HepG2 (cell line): ENCODE measurements at regions not wholly inside any gene's neighbourhood (a gene's known extent, or its start where the extent isn't known, plus 50 kb on each side); places are given as distances from the start of the nearest gene placed in this dataset.

ENCODE experiments used
- ATAC-seq: fragments of 200-7000 bp; cut with Tn5 transposase; 3 replicates; pipeline ENCODE4 v1.9.1; 2020; ENCODE audit warnings: mild to moderate bottlenecking, moderate library complexity
- BruUV-seq: library from RNA; stranded (reverse); fragments of 400-500 nt; replicated peaks from 2 replicates; lab custom pipeline; 2021; lab: Mats Ljungman, UMichigan
- CTCF ChIA-PET: fragments of 300-600 bp; formaldehyde crosslinking; extraction: SDS; loops from one replicate; lab custom pipeline; 2021; ENCODE audit warnings: low total read pairs, inconsistent platforms, low intra/inter-chr PET ratio; lab: Yijun Ruan, JAX
- POLR2A ChIA-PET: fragments of 350-600 bp; sonication (Branson Sonifier 250); formaldehyde crosslinking; loops from one replicate; lab custom pipeline; 2020; ENCODE audit warnings: antibody characterized with exemption, inconsistent platforms; lab: Yijun Ruan, JAX
- DNase-seq: peaks from one replicate; pipeline ENCODE4 v3.0.0-alpha.2; 2015; ENCODE audit warnings: low spot score
- FAIRE-seq: peaks from 3 replicates; lab custom pipeline; 2011; peaks lifted over from hg19 to GRCh38; lab: Jason Lieb, UNC
- H2AFZ ChIP-seq: one replicate; pipeline ENCODE4 v1.6.1; 2011; ENCODE audit warnings: low read length, inconsistent platforms
- H3K27ac ChIP-seq: fragments of 300-600 bp; 3 replicates; pipeline ENCODE4 v1.8.0; 2011; ENCODE audit warnings: mixed run types, mild to moderate bottlenecking, mixed read lengths, low read length, inconsistent platforms; ENCODE audit not compliant: insufficient read depth; ENCODE audit errors: extremely low read length
- H3K27me3 ChIP-seq, 2 experiments: fragments of 200-600 bp in 1 of 2; 2 replicates in 1 of 2; 3 replicates in 1 of 2; pipeline versions ENCODE4 v1.6.0 to v1.8.0; 2011; ENCODE audit warnings: low read length in 2 of 2, mild to moderate bottlenecking in 2 of 2, moderate library complexity in 2 of 2, inconsistent platforms in 1 of 2; ENCODE audit not compliant: insufficient read depth in 2 of 2, control insufficient read depth in 1 of 2
- H3K36me3 ChIP-seq, 2 experiments: fragments of 200-600 bp in 1 of 2; replicated peaks in 1 of 2; 2 replicates in 1 of 2; 3 replicates in 1 of 2; pipeline versions ENCODE4 v1.5.1 to v1.8.0; 2011; ENCODE audit warnings: low read length in 2 of 2, inconsistent platforms in 1 of 2; ENCODE audit not compliant: insufficient read depth in 2 of 2, control insufficient read depth in 1 of 2
- H3K4me1 ChIP-seq: 2 replicates; pipeline ENCODE4 v1.5.1; 2012; ENCODE audit warnings: low read length, inconsistent platforms; ENCODE audit not compliant: insufficient read depth
- H3K4me2 ChIP-seq: 2 replicates; pipeline ENCODE4 v1.6.0; 2011; ENCODE audit warnings: low read depth, low read length, inconsistent platforms
- H3K4me3 ChIP-seq, 3 experiments: fragments of 200-600 bp in 1 of 3; sonication (generic), shearing (Covaris generic) in 1 of 3; replicated peaks in 1 of 3; 2 replicates each; pipeline ENCODE4 v1.5.1; 2011 to 2016; ENCODE audit warnings: low read length in 3 of 3, inconsistent platforms in 2 of 3, low read depth in 2 of 3, mild to moderate bottlenecking in 2 of 3, control low read depth in 1 of 3, mixed read lengths in 1 of 3; ENCODE audit not compliant: insufficient read depth in 1 of 3
- H3K79me2 ChIP-seq: one replicate; pipeline ENCODE4 v1.6.1; 2011; ENCODE audit warnings: low read length, inconsistent platforms; ENCODE audit not compliant: insufficient read depth
- H3K9ac ChIP-seq: 2 replicates; pipeline ENCODE4 v1.6.0; 2011; ENCODE audit warnings: mild to moderate bottlenecking, low read depth, low read length, inconsistent platforms; ENCODE audit not compliant: insufficient read depth
- H3K9me3 ChIP-seq: 2 replicates; pipeline ENCODE4 v1.5.1; 2012; ENCODE audit warnings: mild to moderate bottlenecking, low read length
- H4K20me1 ChIP-seq: 2 replicates; pipeline ENCODE4 v1.6.0; 2011; ENCODE audit warnings: inconsistent platforms, mild to moderate bottlenecking, low read length, moderate library complexity; ENCODE audit not compliant: insufficient read depth
- EZH2 ChIP-seq: conservative IDR thresholded peaks from 2 replicates; pipeline ENCODE4 v1.6.1; 2012; ENCODE audit warnings: mild to moderate bottlenecking, low read depth, low read length, moderate library complexity
- FOXO1 ChIP-seq: sonication (generic); formaldehyde crosslinking; IDR thresholded peaks from 2 replicates; pipeline ENCODE4 v1.4.0; 2020; ENCODE audit warnings: missing genetic modification reagents
- LCORL ChIP-seq, 2 experiments: fragments of 450-650 bp in 1 of 2; sonication (generic) in 1 of 2; formaldehyde crosslinking in 1 of 2; IDR thresholded peaks; 2 replicates each; pipeline versions ENCODE4 v1.5.0 to v1.6.1; 2017 to 2020; ENCODE audit warnings: antibody characterized with exemption in 1 of 2, missing genetic modification reagents in 1 of 2
- NCOA1 ChIP-seq: sonication (generic); formaldehyde crosslinking; IDR thresholded peaks from 2 replicates; pipeline ENCODE4 v1.9.0; 2021; ENCODE audit warnings: missing genetic modification reagents
- SMAD1 ChIP-seq: sonication (generic); formaldehyde crosslinking; IDR thresholded peaks from 2 replicates; pipeline ENCODE4 v1.4.0; 2020; ENCODE audit warnings: missing genetic modification reagents, low read depth, mild to moderate bottlenecking, borderline replicate concordance
- ZNF234 ChIP-seq: sonication (generic); formaldehyde crosslinking; conservative IDR thresholded peaks from 2 replicates; pipeline ENCODE4 v1.5.1; 2020; ENCODE audit warnings: mild to moderate bottlenecking, missing genetic modification reagents
- ZNF318 ChIP-seq: sonication (generic); formaldehyde crosslinking; IDR thresholded peaks from 2 replicates; pipeline ENCODE4 v1.4.0; 2020; ENCODE audit warnings: mild to moderate bottlenecking, missing genetic modification reagents
- ZNF772 ChIP-seq: sonication (generic); formaldehyde crosslinking; IDR thresholded peaks from 2 replicates; pipeline ENCODE4 v1.5.0; 2020; ENCODE audit warnings: mild to moderate bottlenecking, missing genetic modification reagents
- WGBS: methylation state at CpG from one replicate; pipeline ENCODE4 v1.1.6; 2017; ENCODE audit warnings: low lambda C conversion rate; 5-methylcytosine and 5-hydroxymethylcytosine counted together
- in situ Hi-C: cut with HindIII; loops from 2 replicates; pipeline ENCODE4 v1.10.0; 2017; ENCODE audit warnings: low pct_unique_long_range_greater_than_20kb; ENCODE audit not compliant: extremely low pct_ligation_motif_present
- intact Hi-C: fragments of 100-400 bp; cut with micrococcal nuclease; formaldehyde crosslinking; loops from one replicate; pipeline ENCODE4 v1.10.0; 2022; ENCODE audit not compliant: unreplicated experiment

- Histone ChIP-seq H3K36me3 (no peaks in the 10 kb centered on the region; a peak in 1 of 5 replicates), H3K9ac (no peak overlapping the region), H2AFZ (no peak overlapping the region), H3K4me3 (no peak overlapping the region), H3K9me3 (no peaks in the 10 kb centered on the region), H3K27ac (no peak overlapping the region), H3K4me2 (no peak overlapping the region), H4K20me1 (no peaks in the 10 kb centered on the region), H3K79me2 (no peaks in the 10 kb centered on the region), H3K4me1 (peaks cover 19% of the 10 kb centered on the region), H3K27me3 (no peaks in the 10 kb centered on the region)
- 90% methylated on average over 1 of the region's 4 CpGs for WGBS
- no peak for TF ChIP-seq ZNF318 (CRISPR knock-in tag)
- no peak for TF ChIP-seq ZNF234
- no peak for TF ChIP-seq EZH2
- no peak for TF ChIP-seq FOXO1 (CRISPR knock-in tag)
- no peak for TF ChIP-seq NCOA1 (CRISPR knock-in tag)
- no peak for TF ChIP-seq ZNF772 (CRISPR knock-in tag)
- no peak for TF ChIP-seq SMAD1 (CRISPR knock-in tag)
- TF ChIP-seq LCORL (IDR thresholded peaks at IDR 0.05): no peak
- no peak for TF ChIP-seq LCORL (CRISPR knock-in tag; IDR thresholded peaks at IDR 0.05)
- ChIA-PET POLR2A (interaction anchor here (0.8 kb wide), 1 partner anchor 27 kb away, joined by 3 read pairs; no protein-coding TSS in a partner anchor), CTCF (no interaction called here)
- ATAC-seq: no peak
- intact Hi-C loops: no loop called here
- DNase-seq: no peak
- in situ Hi-C loops: no loop called here
- BruUV-seq: no TSS peak
- FAIRE-seq: no peak
These were observed 221.1 kb downstream of the SLC38A4 start for GRCh38 chr12:46604684-46605083.
